LNCAP (cell line): ENCODE measurements at regions not wholly inside any gene's neighbourhood (a gene's known extent, or its start where the extent isn't known, plus 50 kb on each side); places are given as distances from the start of the nearest gene placed in this dataset.

Source experiments
- CTCF ChIP-seq: fragments of 450-650 bp; IDR thresholded peaks from 2 replicates; pipeline ENCODE4 v1.5.1; 2017; ENCODE audit warnings: mild to moderate bottlenecking

GRCh38 chr5:67263656-67264408 lies 67.2 kb upstream of the CD180 start:
- no peak for TF ChIP-seq CTCF

GRCh38 chr5:67262956-67263355 lies 66.4 kb upstream of the CD180 start:
- TF ChIP-seq CTCF = no peak

- no peak for TF ChIP-seq CTCF
Measured at GRCh38 chr5:67262206-67262605, 65.6 kb upstream of the CD180 start.

- no peak for TF ChIP-seq CTCF
Measured at GRCh38 chr5:67259548-67260215, 63.1 kb upstream of the CD180 start.

GRCh38 chr5:67257500-67257899 lies 60.9 kb upstream of the CD180 start:
- TF ChIP-seq CTCF = no peak

- TF ChIP-seq CTCF = no peak
Measured at GRCh38 chr5:67257077-67257476, 60.5 kb upstream of the CD180 start.

GRCh38 chr5:67255881-67256280 lies 59.3 kb upstream of the CD180 start:
- TF ChIP-seq CTCF = no peak
